GM12891 (cell line): ENCODE measurements at regions not wholly inside any gene's neighbourhood (a gene's known extent, or its start where the extent isn't known, plus 50 kb on each side); places are given as distances from the start of the nearest gene placed in this dataset.

ENCODE experiments used
- POLR2A ChIP-seq: IDR thresholded peaks from 2 replicates; pipeline ENCODE4 v1.6.1; 2011; ENCODE audit warnings: low read depth, low read length, control low read depth
- POLR2AphosphoS5 ChIP-seq: IDR thresholded peaks from 2 replicates; pipeline ENCODE4 v1.6.1; 2011; ENCODE audit warnings: low read depth, low read length, control low read depth
- POU2F2 ChIP-seq: IDR thresholded peaks from 2 replicates; pipeline ENCODE4 v1.6.1; 2011; ENCODE audit warnings: low read depth, mild to moderate bottlenecking, control low read depth, low read length, moderate library complexity
- SPI1 ChIP-seq: IDR thresholded peaks from 2 replicates; pipeline ENCODE4 v1.6.1; 2011; ENCODE audit warnings: low read depth, low read length, control low read depth
- TAF1 ChIP-seq: IDR thresholded peaks from 2 replicates; pipeline ENCODE4 v1.6.1; 2011; ENCODE audit warnings: low read depth, low read length, control low read depth

GRCh38 chr20:46787991-46788762 lies 78.7 kb downstream of the SLC2A10 start:
- no peak for TF ChIP-seq POLR2A
- no peak for TF ChIP-seq POLR2AphosphoS5
- no peak for TF ChIP-seq TAF1
- no peak for TF ChIP-seq SPI1
- no peak for TF ChIP-seq POU2F2
